HT1080 (cell line): ENCODE measurements at regions not wholly inside any gene's neighbourhood (a gene's known extent, or its start where the extent isn't known, plus 50 kb on each side); places are given as distances from the start of the nearest gene placed in this dataset.

Source experiments
- DNase-seq: peaks from one replicate; pipeline ENCODE4 v3.0.0-alpha.2; 2015; ENCODE audit warnings: low read depth

DNA sequence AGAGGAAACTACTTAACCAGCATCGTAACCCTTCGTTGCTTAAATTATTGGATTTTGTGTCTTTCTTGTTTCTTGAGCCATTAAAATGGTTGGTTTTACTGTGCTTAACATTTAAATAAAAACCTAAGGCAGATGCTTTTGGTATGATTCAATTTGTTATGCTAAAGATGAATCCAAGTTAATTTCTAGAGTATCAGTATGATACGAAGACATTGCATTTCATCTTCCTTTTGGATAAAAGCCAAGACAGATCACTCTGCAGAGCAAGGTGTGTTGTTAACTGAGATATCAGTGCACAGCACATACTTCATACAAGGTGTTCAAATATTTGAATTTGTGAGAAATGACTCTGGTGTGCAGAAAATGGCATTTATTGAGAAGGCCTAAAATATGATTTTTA lies 480.5 kb downstream of the PCNX1 start:
- no peak for DNase-seq

DNA sequence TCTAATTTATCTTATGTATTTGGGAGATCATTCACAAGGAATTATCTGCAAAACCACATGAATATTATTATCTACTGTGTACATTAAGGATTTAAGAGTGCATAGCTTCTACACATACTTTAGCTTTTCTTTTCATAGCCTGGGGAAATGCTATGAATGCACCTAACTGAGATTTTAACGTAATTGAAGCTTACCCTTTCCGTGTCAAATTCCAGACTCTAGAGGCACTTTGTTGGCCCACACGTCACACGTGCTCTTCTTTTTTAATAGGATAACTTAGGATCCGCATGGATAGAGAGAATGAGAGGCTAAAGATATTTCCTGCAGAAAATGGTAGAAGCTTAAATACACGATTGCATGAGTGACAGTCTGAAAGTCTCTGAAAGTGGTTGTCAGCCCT lies 481.1 kb downstream of the PCNX1 start:
- DNase-seq = no peak

- DNase-seq = no peak
Observed at GRCh38 chr14:71388862-71389261, 481.6 kb downstream of the PCNX1 start.

DNA sequence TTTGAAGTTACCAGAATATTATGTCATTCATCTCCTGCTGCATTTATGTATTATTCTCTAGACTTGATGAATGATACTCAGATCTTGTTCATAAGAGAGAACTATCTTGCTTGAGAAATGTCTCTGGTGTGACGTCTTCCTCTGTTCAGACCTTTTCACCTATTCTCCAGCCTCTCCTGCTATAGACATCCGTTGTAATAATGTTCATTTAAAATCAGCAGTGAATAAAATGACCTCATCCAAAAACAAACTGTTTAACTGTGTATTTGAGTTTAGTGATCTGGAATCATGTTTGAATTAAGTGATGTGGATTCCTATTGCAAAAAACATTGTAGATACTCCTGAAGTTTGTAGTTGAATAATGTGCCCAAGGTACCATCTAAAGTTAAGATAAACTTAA lies 487.1 kb downstream of the PCNX1 start:
- DNase-seq = no peak

GRCh38 chr14:71395151-71395604 lies 487.9 kb downstream of the PCNX1 start:
- DNase-seq = no peak

DNA sequence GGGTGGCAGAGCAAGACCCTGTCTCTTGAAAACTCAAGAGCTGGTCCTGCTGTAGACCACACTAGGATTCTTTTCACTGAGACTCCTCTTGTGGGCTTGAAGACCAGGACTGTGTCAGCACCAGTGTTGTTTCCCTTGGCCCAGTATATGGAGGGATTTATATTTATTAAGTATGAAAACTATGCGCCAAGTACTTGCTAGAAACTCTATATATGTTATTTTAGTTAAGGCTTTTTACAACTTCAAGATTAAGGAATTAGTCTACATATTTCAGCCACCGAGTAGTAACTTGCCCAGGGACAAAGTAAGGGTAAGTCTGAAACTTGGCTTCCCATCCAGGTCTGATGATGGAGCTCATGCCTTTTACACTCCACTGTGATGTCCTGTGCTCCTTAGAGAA lies 488.4 kb downstream of the PCNX1 start:
- no peak for DNase-seq

DNA sequence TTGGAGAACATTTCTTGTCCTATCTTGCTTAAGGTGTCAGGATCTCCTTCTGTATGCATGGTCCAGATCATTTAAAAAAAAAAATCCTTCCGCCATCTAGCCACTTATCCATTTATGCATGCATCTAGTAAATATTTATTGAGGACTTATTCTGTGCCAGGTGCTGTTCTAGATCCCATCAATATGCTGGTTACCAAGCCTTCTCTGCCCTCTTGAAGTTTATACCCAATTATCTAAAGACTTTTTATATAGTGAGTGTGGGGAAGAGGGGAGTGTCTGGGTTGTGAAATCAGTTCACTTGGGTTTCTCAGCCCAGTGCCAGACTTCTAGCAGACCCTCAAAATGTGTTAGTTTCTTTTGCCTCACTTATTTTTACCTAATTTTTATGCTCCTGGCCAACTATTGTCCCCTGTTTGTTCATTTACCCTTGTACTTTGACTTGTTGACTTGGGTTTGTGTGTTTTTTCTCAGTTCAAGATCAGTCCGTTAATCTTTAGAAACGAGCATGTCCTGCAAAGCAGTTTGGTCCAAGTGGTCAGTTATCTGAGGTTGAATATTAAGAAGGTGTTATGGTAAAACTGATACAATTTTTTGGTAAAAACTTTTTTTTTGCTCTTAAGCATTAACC lies 488.9 kb downstream of the PCNX1 start:
- DNase-seq = no peak

DNA sequence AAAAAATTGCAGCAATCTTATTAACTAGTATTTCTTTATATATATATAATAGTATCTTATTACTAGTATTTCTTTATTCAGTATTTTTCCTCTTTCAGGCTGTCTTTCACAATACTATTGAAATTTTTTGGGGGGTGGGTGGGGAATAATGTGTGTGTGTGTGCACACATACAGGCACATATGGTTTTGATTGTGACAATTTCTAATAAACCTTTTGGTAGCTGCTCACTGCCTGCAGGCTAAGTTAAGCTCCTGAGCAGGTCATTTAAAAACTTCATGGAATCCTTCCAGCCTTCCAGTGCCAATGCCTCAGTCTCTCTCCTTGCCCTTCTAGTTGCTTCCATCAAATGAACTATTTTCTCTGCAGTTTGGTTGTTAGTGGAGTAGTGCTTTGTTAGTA lies 490.1 kb downstream of the PCNX1 start:
- DNase-seq = no peak

GRCh38 chr14:71398450-71398849 lies 491.2 kb downstream of the PCNX1 start:
- DNase-seq = no peak

- no peak for DNase-seq
Observed at GRCh38 chr14:71399057-71399487, 491.8 kb downstream of the PCNX1 start.

DNA sequence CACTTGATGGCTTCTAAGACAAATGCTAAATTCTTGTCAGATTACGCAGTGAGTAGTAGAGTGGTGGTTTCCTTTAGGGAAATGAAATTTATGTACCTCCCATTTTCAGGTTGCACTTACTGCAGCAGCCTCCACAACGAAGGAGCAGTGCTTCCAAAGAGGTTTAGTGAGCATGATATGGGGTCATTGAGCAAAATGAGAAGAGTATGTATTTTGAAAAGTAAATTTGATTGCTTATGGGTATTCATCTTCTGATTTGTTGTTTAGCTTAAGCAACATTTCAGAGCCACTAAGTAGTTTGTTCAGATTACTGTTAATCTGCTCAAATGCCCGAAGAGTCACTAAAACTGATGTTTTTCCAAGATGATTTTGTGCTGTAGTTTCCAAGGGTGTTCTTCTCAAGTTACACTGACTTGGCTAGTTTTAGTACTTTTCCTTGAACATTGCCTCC lies 493.6 kb downstream of the PCNX1 start:
- peak; percentile 58 for DNase-seq

DNA sequence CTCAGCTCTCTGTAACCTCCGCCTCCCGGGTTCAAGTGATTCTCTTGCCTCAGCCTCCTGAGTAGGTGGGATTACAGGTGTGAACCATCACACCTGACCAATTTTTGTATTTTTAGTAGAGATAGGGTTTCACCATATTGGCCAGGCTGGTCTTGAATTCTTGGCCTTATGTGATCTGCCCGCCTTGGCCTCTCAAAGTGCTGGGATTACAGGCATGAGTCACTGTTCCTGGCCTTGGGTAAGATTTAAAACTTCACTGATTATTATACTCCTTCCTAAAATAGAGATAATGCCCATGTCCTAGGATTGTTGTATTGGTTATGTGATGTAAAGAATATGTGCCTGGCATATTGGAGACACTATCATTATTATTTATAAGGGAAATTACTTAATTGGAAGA lies 495.2 kb downstream of the PCNX1 start:
- DNase-seq = peak; percentile 34

DNA sequence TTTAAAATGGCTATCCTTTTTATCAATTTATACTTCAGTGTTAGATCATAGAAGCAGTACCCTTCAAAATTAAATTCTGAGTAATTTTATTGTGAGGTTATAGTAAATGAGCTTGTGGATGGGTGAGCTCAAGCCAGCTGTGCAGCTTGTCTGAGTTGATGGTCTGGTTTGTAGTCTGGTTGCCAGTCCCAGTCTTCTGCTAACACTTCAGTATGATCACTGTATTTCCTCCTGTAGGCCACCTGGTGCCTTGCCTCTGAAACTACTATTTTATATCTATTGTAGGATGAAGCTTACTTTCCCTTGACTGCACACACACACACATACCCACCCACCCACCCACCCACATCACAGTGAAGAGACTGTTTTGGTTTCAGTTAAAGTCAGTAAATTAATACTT lies 496.4 kb downstream of the PCNX1 start:
- DNase-seq = peak; percentile 22

GRCh38 chr14:71405676-71406075 lies 498.4 kb downstream of the PCNX1 start:
- no peak for DNase-seq

DNA sequence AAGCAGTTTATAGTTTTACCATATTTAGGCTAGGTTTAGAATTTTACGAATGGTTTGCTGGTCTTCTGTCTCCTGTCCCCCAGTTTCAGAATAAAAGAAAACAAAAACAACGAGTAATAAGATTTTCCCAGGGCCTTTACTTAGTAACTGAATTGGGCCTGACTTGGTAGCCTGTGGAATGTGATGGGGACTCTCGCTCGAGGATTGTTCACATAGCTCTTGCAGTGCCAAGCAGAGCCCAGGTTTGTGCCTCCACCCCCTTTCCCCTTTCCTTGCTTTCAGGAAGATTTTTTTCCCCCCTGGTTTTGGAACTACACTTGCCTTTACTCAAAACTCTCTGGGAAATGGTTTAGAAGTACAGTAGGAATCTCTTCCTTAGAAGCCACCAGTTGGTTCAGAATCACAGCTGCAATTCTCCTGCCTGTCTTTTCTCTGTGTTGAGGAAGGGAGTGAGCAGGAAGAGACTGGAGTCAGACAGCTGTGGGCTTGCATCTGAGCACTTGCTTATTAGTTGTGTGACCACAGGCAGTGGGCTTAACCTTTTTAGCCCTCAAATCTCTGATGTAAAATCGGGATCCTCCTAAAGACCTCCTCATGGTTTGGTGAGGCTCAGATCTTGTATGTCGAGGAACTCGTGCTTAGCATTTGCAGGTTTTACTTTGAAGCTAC lies 501.2 kb downstream of the PCNX1 start:
- no peak for DNase-seq

DNA sequence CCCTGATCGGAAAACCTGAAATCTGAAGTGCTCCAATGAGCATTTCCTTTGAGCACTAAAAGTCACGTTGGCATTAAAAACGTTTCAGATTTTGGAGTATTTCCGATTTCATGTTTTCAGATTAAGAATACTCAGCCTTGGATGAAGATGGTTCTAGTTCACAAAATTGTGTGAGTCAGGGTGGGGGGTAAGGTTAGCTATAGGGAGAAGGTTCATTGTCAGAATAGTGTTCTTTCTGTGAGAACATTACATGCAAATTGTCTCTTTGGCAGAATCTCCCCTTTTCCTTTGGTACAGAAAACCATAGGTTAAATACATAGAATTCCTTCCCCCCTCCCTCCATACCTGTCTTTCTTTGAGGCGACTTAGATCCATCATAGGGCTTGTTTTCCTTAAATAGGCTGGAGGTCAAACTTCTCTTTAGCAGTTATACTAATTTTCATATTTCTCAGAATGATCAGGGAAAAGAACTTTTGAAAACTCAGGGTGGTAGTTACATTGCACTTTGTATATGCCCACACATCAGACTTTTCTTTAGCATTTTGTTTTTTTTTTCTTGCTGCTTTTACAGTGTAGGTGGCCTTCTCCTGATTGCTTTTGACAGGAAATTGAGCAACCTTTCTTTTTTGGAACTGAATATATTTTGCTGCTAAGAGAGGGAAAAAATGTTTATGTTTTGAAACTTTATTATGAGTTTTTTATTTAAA lies 503.5 kb downstream of the PCNX1 start:
- no peak for DNase-seq

- DNase-seq = no peak
Observed at GRCh38 chr14:71411285-71411595, 504.0 kb downstream of the PCNX1 start.

GRCh38 chr14:71411738-71412137 lies 504.5 kb downstream of the PCNX1 start:
- no peak for DNase-seq

DNA sequence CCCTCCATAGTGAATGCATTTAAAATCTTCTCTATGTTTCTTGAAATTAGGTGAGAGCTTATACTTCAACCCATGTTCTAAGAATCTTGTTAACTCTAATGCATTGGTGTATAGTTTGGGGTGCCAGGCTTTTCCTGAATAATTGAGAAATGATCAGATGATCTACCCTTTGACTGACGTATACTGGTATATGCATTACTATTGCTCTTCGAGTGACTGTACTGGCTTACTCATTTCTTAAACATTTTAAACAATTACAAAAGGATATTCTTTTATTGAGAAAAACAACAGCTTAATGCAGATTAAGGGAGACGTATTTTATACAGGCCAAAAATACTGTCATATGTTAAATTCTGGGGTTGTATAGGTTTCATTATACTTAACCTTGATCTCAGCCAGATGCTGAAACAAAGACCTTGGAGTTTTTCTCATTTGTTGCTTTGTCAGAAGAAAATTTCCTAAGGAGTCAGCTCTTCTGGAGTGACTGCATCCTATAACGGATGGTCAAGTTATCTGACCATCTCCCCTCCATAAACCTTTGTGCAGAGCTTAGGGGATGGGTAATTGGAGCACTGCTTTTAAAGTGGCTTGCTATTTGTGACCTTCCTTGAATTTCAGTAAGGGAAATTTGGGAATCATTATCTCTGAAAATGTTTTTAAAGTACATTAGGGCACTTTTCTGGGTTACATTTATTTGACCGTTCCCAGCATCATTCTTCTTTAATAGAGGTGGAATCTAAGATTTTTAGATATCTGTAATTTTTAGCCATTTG lies 507.6 kb downstream of the PCNX1 start:
- no peak for DNase-seq

- DNase-seq = no peak
Observed at GRCh38 chr14:71415404-71415690, 508.1 kb downstream of the PCNX1 start.

DNA sequence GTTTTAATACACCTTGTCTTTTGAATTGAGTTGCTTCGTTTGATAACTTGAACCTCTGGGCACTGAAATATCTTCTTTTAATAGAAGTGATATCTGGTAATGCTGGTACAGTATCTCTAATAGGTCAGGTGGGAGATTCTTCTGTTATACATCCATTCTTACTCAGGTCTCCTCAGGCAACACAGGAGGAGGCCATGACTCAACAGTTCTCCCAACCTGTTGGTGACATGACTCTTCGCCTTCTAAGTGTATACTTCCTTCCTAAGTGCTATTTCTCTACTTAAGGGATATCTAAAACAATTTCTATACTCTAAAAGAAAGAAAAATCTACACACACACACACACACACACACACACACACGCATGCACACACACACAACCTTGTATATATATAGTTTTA lies 509.1 kb downstream of the PCNX1 start:
- peak; percentile 39 for DNase-seq

- DNase-seq = no peak
Observed at GRCh38 chr14:71418532-71419245, 511.4 kb downstream of the PCNX1 start.
